H1 (cell line): ENCODE measurements at regions not wholly inside any gene's neighbourhood (a gene's known extent, or its start where the extent isn't known, plus 50 kb on each side); places are given as distances from the start of the nearest gene placed in this dataset.

Experiments
- CTCF ChIA-PET: fragments of 300-600 bp; sonication (Branson Sonifier 250); formaldehyde crosslinking; loops from one replicate; lab custom pipeline; 2021; ENCODE audit not compliant: partially characterized antibody; lab: Charles Lee
- POLR2A ChIA-PET: fragments of 300-600 bp; sonication (Branson Sonifier 250); formaldehyde crosslinking; loops from one replicate; lab custom pipeline; 2021; ENCODE audit warnings: inconsistent platforms; ENCODE audit not compliant: partially characterized antibody; lab: Charles Lee
- DNase-seq, 2 experiments: peaks; one replicate each; pipeline versions ENCODE4 v3.0.0 to v3.0.0-alpha.2; 2010 to 2022; ENCODE audit warnings: low spot score in 2 of 2, low read depth in 1 of 2, mixed read lengths in 1 of 2
- FAIRE-seq: peaks from 2 replicates; lab custom pipeline; 2011; peaks lifted over from hg19 to GRCh38; lab: Jason Lieb, UNC
- H2AFZ ChIP-seq: 2 replicates; pipeline ENCODE4 v1.8.1; 2012; ENCODE audit warnings: low read length, inconsistent platforms
- H2AK5ac ChIP-seq: 2 replicates; pipeline ENCODE4 v1.6.1; 2013; ENCODE audit warnings: low read depth, low read length
- H2BK120ac ChIP-seq: replicated peaks from 2 replicates; pipeline ENCODE3; 2013; ENCODE audit warnings: low read depth, low read length, inconsistent platforms
- H2BK12ac ChIP-seq: 2 replicates; pipeline ENCODE4 v1.6.1; 2013; ENCODE audit warnings: low read depth, low read length
- H2BK15ac ChIP-seq: 2 replicates; pipeline ENCODE4 v1.6.1; 2013; ENCODE audit warnings: low read length
- H2BK20ac ChIP-seq: 2 replicates; pipeline ENCODE4 v1.6.1; 2013; ENCODE audit warnings: low read length
- H2BK5ac ChIP-seq: 2 replicates; pipeline ENCODE4 v1.6.1; 2013; ENCODE audit warnings: low read depth, low read length
- H3K14ac ChIP-seq: 2 replicates; pipeline ENCODE4 v1.6.1; 2013; ENCODE audit warnings: inconsistent platforms; ENCODE audit not compliant: insufficient read length
- H3K18ac ChIP-seq: 2 replicates; pipeline ENCODE4 v1.6.1; 2013; ENCODE audit warnings: low read length; ENCODE audit errors: extremely low read depth
- H3K23ac ChIP-seq: 2 replicates; pipeline ENCODE4 v1.6.1; 2013; ENCODE audit warnings: inconsistent platforms; ENCODE audit not compliant: insufficient read length
- H3K23me2 ChIP-seq: 2 replicates; pipeline ENCODE4 v1.6.1; 2013; ENCODE audit warnings: low read depth, low read length
- H3K27ac ChIP-seq: 2 replicates; pipeline ENCODE4 v1.6.1; 2011; ENCODE audit warnings: low read depth, low read length, inconsistent platforms
- H3K27me3 ChIP-seq, 4 experiments: replicated peaks in 1 of 4; 1 replicate in 1 of 4; 2 replicates in 3 of 4; pipeline versions ENCODE4 v1.6.1 to v1.8.1; 2011 to 2013; ENCODE audit warnings: low read length in 3 of 4, mild to moderate bottlenecking in 3 of 4, inconsistent platforms in 2 of 4, mixed read lengths in 2 of 4, moderate library complexity in 1 of 4; ENCODE audit not compliant: control insufficient read depth in 3 of 4, insufficient read depth in 3 of 4; ENCODE audit errors: extremely low read depth in 1 of 4
- H3K36me3 ChIP-seq, 4 experiments: 2 replicates each; pipeline versions ENCODE4 v1.6.1 to v1.8.1; 2011 to 2013; ENCODE audit warnings: mild to moderate bottlenecking in 4 of 4, low read length in 3 of 4, moderate library complexity in 2 of 4, control low read depth in 1 of 4, inconsistent platforms in 1 of 4; ENCODE audit not compliant: insufficient read depth in 4 of 4, control insufficient read depth in 2 of 4
- H3K4ac ChIP-seq: replicated peaks from 2 replicates; pipeline ENCODE3; 2013; ENCODE audit warnings: low read length, low read depth, mixed read lengths, inconsistent platforms; ENCODE audit not compliant: insufficient read length
- H3K4me1 ChIP-seq, 4 experiments: replicated peaks in 1 of 4; 1 replicate in 1 of 4; 2 replicates in 3 of 4; pipeline versions ENCODE4 v1.6.1 to v1.8.1; 2011 to 2013; ENCODE audit warnings: low read length in 3 of 4, inconsistent platforms in 2 of 4, mixed read lengths in 1 of 4; ENCODE audit not compliant: insufficient read depth in 4 of 4, control insufficient read depth in 3 of 4
- H3K4me2 ChIP-seq, 2 experiments: 2 replicates each; pipeline versions ENCODE4 v1.6.1 to v1.8.1; 2011 to 2013; ENCODE audit warnings: low read depth in 2 of 2, low read length in 2 of 2, control low read depth in 1 of 2, inconsistent platforms in 1 of 2, mild to moderate bottlenecking in 1 of 2; ENCODE audit not compliant: insufficient read depth in 1 of 2
- H3K4me3 ChIP-seq, 4 experiments: fragments of 200-600, 300-600 bp in 1 of 4; sonication (generic), shearing (Covaris generic), sonication (Bioruptor Twin) in 1 of 4; 2 replicates each; pipeline versions ENCODE4 v1.5.1 to v1.8.1; 2011 to 2016; ENCODE audit warnings: low read length in 4 of 4, low read depth in 3 of 4, control low read depth in 2 of 4, inconsistent platforms in 2 of 4, mild to moderate bottlenecking in 2 of 4, mixed read lengths in 1 of 4, moderate library complexity in 1 of 4; ENCODE audit not compliant: insufficient read depth in 2 of 4; ENCODE audit errors: extremely low read depth in 1 of 4
- H3K56ac ChIP-seq: replicated peaks from 2 replicates; pipeline ENCODE3; 2013; ENCODE audit warnings: low read depth, mild to moderate bottlenecking, mixed read lengths, low read length, inconsistent platforms; ENCODE audit not compliant: insufficient read length
- H3K79me1 ChIP-seq: 2 replicates; pipeline ENCODE4 v1.6.1; 2013; ENCODE audit warnings: low read depth, low read length, control low read depth
- H3K79me2 ChIP-seq, 2 experiments: 2 replicates each; pipeline versions ENCODE4 v1.6.1 to v1.8.1; 2012 to 2013; ENCODE audit warnings: low read length in 2 of 2, mild to moderate bottlenecking in 2 of 2, inconsistent platforms in 1 of 2; ENCODE audit not compliant: insufficient read depth in 2 of 2, control insufficient read depth in 1 of 2
- H3K9ac ChIP-seq, 4 experiments: replicated peaks in 1 of 4; 1 replicate in 1 of 4; 2 replicates in 3 of 4; pipeline versions ENCODE4 v1.6.1 to v1.8.1; 2011 to 2013; ENCODE audit warnings: low read depth in 3 of 4, low read length in 3 of 4, control low read depth in 2 of 4, mild to moderate bottlenecking in 2 of 4, moderate library complexity in 2 of 4, inconsistent platforms in 1 of 4; ENCODE audit errors: extremely low read depth in 1 of 4
- H3K9me3 ChIP-seq, 2 experiments: 2 replicates each; pipeline versions ENCODE4 v1.6.1 to v1.8.1; 2012 to 2013; ENCODE audit warnings: mild to moderate bottlenecking in 2 of 2, moderate library complexity in 2 of 2, control low read depth in 1 of 2, inconsistent platforms in 1 of 2, low read depth in 1 of 2, low read length in 1 of 2, mixed read lengths in 1 of 2; ENCODE audit not compliant: insufficient read depth in 2 of 2
- H4K20me1 ChIP-seq, 2 experiments: replicated peaks in 1 of 2; 2 replicates each; pipeline versions ENCODE3 to v1.8.1; 2011 to 2013; ENCODE audit warnings: inconsistent platforms in 2 of 2, low read length in 2 of 2, mild to moderate bottlenecking in 1 of 2; ENCODE audit not compliant: insufficient read depth in 2 of 2, control insufficient read depth in 1 of 2
- H4K5ac ChIP-seq: 2 replicates; pipeline ENCODE4 v1.6.1; 2013; ENCODE audit warnings: low read length, low read depth, mixed read lengths, inconsistent platforms; ENCODE audit not compliant: insufficient read length
- H4K8ac ChIP-seq: 2 replicates; pipeline ENCODE4 v1.8.0; 2013; ENCODE audit warnings: mild to moderate bottlenecking, moderate library complexity, low read length, inconsistent platforms; ENCODE audit not compliant: insufficient read depth; ENCODE audit errors: extremely low read depth
- H4K91ac ChIP-seq: replicated peaks from 2 replicates; pipeline ENCODE3; 2013; ENCODE audit warnings: low read length, mixed read lengths, inconsistent platforms; ENCODE audit not compliant: insufficient read length
- ATF2 ChIP-seq: IDR thresholded peaks from 2 replicates; pipeline ENCODE4 v1.6.1; 2012; ENCODE audit warnings: low read length, inconsistent platforms
- ATF3 ChIP-seq: IDR thresholded peaks from 2 replicates; pipeline ENCODE4 v1.6.1; 2011; ENCODE audit warnings: low read depth, mild to moderate bottlenecking, low read length; ENCODE audit not compliant: insufficient read depth
- CBX5 ChIP-seq: fragments of 300-800, 300-1000 bp; sonication (generic); IDR thresholded peaks from 2 replicates; pipeline ENCODE4 v1.7.1; 2016; ENCODE audit warnings: antibody characterized with exemption, low read length, low read depth
- EP300 ChIP-seq, 2 experiments: IDR thresholded peaks; 1 replicate in 1 of 2; 2 replicates in 1 of 2; pipeline ENCODE4 v1.6.1; 2011 to 2012; ENCODE audit warnings: low read depth in 2 of 2, low read length in 2 of 2, mild to moderate bottlenecking in 2 of 2, borderline replicate concordance in 1 of 2, inconsistent platforms in 1 of 2, moderate library complexity in 1 of 2
- EZH2 ChIP-seq: fragments of 200-600 bp; sonication (generic); IDR thresholded peaks from 2 replicates; pipeline ENCODE4 v1.7.1; 2012; ENCODE audit warnings: low read depth, mild to moderate bottlenecking, moderate library complexity, low read length, inconsistent platforms; ENCODE audit not compliant: severe bottlenecking
- MAFK ChIP-seq: IDR thresholded peaks from 2 replicates; pipeline ENCODE4 v1.6.1; 2012; ENCODE audit warnings: low read depth, mild to moderate bottlenecking, improper control_type of control experiment, low read length
- MAX ChIP-seq: IDR thresholded peaks from 2 replicates; pipeline ENCODE4 v1.6.1; 2012; ENCODE audit warnings: inconsistent platforms
- SIN3A ChIP-seq, 2 experiments: IDR thresholded peaks in 1 of 2; conservative IDR thresholded peaks in 1 of 2; 2 replicates each; pipeline ENCODE4 v1.6.1; 2011 to 2012; ENCODE audit warnings: low read length in 2 of 2, improper control_type of control experiment in 1 of 2, low read depth in 1 of 2, mild to moderate bottlenecking in 1 of 2
- SP4 ChIP-seq: IDR thresholded peaks from 2 replicates; pipeline ENCODE4 v1.6.1; 2012; ENCODE audit warnings: low read length, inconsistent platforms
- TAF7 ChIP-seq: optimal IDR thresholded peaks from 2 replicates; pipeline ENCODE3; 2011; ENCODE audit warnings: low read depth, mild to moderate bottlenecking, inconsistent platforms, low read length, moderate library complexity, borderline replicate concordance
- USF2 ChIP-seq: IDR thresholded peaks from 2 replicates; pipeline ENCODE4 v1.6.1; 2011; ENCODE audit warnings: low read length, improper control_type of control experiment

GRCh38 chr5:87579678-87580077 is 166.9 kb upstream of the CCNH start:
- no peaks in the 10 kb centered on the region for H3K79me1 ChIP-seq
- H2AK5ac ChIP-seq = no peak overlapping the region
- no peak overlapping the region for H3K18ac ChIP-seq
- H3K27me3 ChIP-seq = no peaks in the 10 kb centered on the region
- no peak overlapping the region for H3K4me3 ChIP-seq
- no peak overlapping the region for H2AFZ ChIP-seq
- H2BK5ac ChIP-seq = no peak overlapping the region
- H2BK20ac ChIP-seq = no peak overlapping the region
- no peaks in the 10 kb centered on the region for H3K79me2 ChIP-seq
- no peak overlapping the region for H2BK120ac ChIP-seq
- H3K23ac ChIP-seq = no peak overlapping the region
- H3K23me2 ChIP-seq = no peaks in the 10 kb centered on the region
- H2BK12ac ChIP-seq = no peak overlapping the region
- H3K27ac ChIP-seq = no peak overlapping the region
- no peak overlapping the region for H4K91ac ChIP-seq
- DNase-seq = no peak
- H4K5ac ChIP-seq = no peak overlapping the region
- no peak overlapping the region for H2BK15ac ChIP-seq
- no peak overlapping the region for H3K4ac ChIP-seq
- no peak for FAIRE-seq
- H3K4me1 ChIP-seq = peaks cover 0 to 2% (median 0%) of the 10 kb centered on the region in 4 experiments; a peak in 1 of 7 replicates
- H3K14ac ChIP-seq = no peak overlapping the region
- no peaks in the 10 kb centered on the region for H4K20me1 ChIP-seq
- no peak overlapping the region for H3K9ac ChIP-seq
- no peaks in the 10 kb centered on the region for H3K36me3 ChIP-seq
- no peak overlapping the region for H3K4me2 ChIP-seq
- H4K8ac ChIP-seq = no peak overlapping the region
- H3K56ac ChIP-seq = no peak overlapping the region
- H3K9me3 ChIP-seq = no peaks in the 10 kb centered on the region
- ChIA-PET CTCF (interaction anchor here (1.1 kb wide), 1 partner anchor 156 kb away, joined by 3 read pairs; no protein-coding TSS in a partner anchor), POLR2A (no interaction called here)
- no peak for TF ChIP-seq CBX5
- TF ChIP-seq EZH2 = no peak
- TF ChIP-seq SP4 = no peak
- no peak for TF ChIP-seq ATF2
- no peak for TF ChIP-seq EP300 (IDR thresholded peaks at IDR 0.05; ENCODE audit: borderline replicate concordance in 1 of 2, low read depth in 2 of 2, low read length in 2 of 2)
- no peak for TF ChIP-seq MAX
- no peak for TF ChIP-seq TAF7
- TF ChIP-seq USF2 = no peak
- no peak for TF ChIP-seq MAFK
- no peak for TF ChIP-seq SIN3A (conservative IDR thresholded peaks at IDR 0.05 in 1 of 2, IDR thresholded peaks at IDR 0.05 in 1 of 2; ENCODE audit: low read depth in 1 of 2, low read length in 2 of 2)
- TF ChIP-seq ATF3 = no peak
